Suppressor macrophage treated with lipopolysaccharide for 4 hours (primary cell): ENCODE measurements at regions not wholly inside any gene's neighbourhood (a gene's known extent, or its start where the extent isn't known, plus 50 kb on each side); places are given as distances from the start of the nearest gene placed in this dataset.

Source experiments
- DNase-seq: peaks from one replicate; pipeline ENCODE4 v3.0.0-alpha.2; 2020

DNA sequence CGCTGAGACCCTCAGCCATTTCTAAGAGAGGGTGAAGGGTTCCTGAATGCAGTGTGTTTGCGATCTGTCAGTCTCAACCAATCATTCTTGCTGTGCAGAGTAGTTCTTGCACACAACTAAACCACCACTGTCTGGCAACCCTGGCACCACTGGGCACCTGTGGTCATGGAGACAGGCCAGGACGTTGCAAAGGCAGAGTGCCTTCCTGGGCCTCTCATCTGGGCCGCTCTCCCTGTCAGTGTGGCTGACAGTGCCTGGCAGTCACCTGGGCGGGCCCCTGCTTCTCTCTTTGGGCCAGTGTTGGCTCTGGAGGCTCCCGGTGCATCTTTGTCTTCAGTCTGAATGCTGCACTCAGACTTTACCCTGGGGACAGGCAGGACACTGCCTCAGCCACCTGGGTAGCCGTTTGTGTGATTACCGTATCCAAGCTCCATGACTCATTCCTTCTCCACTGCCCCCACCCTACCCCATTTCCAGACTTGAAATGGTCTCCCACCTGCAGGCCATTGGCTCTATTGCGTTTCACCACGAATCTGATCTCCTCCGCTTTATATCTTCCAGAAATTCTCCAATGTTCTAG lies 104.6 kb upstream of the KLF13 start:
- no peak for DNase-seq

DNA sequence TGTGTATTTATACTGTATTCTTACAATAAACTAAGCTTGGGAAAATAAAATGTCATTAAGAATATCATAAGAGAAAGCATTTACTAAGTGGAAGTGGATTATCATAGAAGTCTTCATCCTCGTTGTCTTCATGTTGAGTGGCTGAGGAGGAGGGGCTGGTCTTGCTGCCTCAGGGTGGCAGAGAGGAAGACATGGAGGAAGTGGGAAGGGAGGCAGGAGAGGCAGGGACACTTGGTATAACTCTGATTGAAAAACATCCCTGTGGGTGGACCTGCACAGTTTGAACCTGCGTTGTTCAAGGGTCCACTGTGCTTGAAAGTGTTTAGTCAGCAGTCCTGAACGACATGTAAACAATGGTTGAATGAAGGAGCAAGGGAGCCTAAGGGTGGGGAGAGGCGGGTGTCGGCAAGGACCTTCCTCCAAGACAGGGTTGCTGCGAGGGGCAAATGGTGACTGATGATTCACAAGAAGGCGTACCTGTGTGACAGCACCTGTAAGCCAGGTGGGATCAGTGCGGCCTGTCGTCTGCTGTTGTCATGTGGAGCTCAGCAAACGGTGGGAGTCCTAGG lies 103.8 kb upstream of the KLF13 start:
- DNase-seq = no peak

DNA sequence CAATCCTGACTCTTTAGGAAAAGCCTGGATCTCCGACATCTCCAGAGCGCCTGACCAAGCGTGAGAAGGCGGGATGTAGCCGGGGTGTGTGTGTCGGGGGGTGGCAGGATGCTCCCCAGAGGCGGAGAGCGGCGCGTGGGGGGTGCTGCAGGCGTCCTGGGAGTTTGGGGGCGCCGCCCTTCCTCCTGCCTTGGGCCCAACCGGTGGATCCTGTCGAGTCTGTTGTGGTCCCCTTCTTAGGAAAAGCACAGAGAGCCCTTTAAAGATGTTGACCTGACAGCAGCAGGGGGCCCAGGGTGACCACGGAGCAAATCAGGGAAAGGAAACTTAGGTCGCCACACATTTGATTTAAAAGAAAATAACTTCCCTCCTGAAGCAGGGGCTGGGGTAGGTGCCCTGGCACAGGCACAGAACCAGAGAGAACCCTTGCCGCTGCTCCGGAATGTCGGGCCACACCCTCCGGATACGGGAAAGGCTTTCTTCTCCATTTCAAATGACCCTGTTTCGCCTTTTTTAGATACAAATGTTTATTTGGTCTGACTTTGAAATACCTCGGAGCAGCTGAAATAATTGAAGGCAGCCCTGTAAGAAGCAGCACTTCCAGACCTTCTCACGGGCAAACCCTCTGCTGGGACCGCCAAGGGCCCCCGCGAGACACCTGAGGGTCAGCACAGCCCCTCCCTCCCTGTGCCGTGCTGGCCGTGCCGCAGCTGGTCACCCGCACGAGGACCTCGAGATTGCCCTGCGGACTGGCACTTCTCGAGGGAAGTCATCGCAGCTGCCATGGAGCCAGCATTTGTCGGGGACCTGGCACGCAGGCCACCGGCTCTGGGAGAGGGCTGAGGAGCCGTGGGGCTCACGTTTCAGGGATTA lies 102.9 kb upstream of the KLF13 start:
- no peak for DNase-seq

DNA sequence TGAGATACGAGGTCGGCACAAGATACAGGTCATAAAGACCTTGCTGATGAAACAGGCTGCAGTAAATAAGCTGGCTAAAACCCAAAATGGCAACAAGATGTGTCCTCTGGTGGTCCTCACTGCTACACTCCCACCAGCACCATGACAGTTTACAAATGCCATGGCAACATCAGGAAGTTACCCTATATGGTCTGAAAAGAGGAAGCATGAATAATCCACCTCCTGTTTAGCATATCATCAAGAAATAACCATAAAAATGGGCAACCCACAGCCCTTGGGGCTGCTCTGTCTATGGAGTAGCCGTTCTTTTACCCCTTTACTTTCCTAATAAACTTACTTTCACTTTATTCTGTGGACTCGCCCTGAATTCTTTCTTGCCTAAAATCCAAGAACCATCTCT lies 102.0 kb upstream of the KLF13 start:
- DNase-seq = peak; percentile 36

DNA sequence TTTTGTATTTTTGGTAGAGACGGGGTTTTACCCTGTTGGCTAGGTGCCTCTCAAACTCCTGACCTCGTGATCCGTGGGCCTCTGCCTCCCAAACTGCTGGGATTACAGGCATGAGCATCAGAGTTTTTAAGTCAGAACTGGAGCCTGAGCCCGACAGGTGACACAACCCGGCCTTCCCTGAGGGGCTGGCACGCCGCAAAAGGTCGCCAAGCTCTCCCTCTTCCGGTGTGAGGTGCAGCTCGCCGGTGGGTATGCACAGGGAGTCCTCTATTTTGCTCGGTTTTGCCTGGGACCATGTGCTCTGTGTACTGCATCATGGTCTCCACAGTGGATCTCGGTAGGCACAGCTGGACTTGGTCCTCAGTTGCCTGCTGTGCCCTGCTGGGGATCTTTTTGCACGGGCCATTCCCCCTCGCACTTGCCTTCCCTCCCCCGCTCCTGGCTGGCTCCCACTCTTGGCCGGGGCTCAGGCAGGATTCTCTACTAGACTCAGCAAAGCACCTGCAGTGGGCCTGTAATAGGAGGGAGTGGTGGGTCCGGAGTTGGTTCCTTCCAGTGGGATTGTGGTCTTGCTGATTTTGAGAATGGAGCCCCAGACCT lies 101.2 kb upstream of the KLF13 start:
- no peak for DNase-seq

DNA sequence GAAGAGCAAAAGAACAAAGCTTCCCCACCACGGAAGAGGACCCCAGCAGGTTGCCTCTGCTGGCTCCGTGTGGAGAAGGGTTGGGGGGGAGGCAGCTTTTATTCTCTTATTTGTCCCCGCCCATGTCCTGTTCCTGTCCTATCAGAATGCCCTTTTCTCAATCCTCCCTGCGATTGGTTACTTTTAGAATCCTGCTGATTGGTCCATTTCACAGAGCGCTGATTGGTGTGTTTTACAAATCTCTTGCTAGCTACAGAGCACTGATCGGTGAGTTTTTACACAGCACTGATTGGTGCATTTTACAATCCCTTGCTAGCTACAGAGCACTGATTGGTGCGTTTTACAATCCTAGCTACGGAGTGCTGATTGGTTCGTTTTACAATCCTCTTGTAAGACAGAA lies 100.6 kb upstream of the KLF13 start:
- no peak for DNase-seq

DNA sequence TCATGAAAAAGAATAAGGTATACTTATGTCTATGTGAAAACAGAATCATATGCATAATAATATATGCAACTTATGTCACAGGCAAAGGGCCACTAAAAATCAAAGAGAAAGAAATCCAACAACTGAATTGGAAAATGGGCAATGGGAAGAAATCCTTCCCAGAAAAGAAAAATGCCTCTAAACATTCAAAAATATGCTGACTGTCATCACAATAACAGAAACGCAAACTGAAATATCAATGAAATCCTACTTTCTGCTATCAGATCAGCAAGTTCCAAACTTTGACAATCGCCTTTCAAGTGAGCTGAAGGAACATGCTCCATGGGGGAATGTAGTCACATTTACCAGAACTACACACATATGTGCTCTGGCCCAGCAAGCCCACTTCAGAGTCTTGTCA lies 99.4 kb upstream of the KLF13 start:
- DNase-seq = no peak

DNA sequence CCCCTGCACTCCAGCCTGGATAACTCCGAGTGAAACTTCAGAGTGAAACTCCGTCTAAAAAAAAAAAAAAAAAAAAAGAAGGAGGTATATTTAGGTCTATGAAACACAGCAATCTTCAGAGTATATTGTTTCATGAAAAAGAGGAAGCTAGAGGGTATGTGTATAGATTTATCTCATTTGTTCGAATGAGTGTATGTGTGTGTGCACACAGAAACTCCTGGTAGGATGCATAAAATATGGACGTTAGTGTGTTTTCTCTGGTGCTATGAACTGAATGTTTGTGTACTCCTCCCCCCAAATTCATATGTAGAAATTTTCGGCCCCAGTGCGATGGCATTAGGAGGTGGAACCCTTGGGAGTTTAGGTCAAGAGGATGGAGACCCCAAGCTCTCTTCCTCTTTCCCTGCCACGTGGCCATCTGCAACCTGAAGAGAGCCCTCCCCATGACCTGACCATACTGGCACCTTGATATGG lies 98.6 kb upstream of the KLF13 start:
- peak; percentile 55 for DNase-seq

DNA sequence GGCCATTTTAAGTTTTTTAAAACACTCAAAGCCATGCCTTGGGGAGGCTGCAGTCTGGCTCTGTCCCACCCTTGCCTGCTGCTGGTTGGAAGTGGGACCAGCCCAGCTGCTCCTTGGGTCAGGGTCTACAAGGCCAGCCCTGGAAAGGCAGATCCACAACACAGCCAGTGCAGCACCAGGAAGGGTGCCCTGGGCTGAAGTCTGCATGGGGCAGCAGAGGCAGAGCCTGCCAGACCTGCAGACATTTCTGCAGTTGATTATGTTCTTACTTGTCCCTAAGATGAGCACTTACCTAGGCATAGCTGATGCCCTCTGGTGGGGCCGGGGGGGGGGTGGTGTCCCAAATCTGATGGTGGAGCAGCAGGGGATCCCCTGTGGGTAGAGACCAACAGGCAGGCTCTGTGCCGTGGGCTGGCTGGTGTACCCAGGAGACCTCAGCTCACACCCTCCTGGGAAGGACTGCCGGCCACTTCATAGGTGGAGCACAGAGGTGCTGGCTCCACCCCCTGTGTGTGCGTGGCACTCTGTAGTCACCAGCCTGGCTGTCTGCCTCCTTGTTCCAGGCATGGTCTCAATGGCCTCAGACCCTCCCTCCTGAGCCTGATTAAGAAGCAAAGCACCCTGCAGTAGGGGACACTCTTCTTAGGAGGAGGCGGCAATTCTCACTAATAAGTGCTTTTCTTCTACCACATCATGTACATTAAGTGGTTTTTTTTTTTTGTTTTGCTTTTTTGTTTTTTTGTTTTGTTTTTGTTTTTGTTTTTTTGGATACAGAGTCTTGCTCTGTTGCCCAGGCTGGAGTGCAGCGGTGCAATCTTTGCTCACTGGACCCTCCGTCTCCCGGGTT lies 97.4 kb upstream of the KLF13 start:
- DNase-seq = no peak

DNA sequence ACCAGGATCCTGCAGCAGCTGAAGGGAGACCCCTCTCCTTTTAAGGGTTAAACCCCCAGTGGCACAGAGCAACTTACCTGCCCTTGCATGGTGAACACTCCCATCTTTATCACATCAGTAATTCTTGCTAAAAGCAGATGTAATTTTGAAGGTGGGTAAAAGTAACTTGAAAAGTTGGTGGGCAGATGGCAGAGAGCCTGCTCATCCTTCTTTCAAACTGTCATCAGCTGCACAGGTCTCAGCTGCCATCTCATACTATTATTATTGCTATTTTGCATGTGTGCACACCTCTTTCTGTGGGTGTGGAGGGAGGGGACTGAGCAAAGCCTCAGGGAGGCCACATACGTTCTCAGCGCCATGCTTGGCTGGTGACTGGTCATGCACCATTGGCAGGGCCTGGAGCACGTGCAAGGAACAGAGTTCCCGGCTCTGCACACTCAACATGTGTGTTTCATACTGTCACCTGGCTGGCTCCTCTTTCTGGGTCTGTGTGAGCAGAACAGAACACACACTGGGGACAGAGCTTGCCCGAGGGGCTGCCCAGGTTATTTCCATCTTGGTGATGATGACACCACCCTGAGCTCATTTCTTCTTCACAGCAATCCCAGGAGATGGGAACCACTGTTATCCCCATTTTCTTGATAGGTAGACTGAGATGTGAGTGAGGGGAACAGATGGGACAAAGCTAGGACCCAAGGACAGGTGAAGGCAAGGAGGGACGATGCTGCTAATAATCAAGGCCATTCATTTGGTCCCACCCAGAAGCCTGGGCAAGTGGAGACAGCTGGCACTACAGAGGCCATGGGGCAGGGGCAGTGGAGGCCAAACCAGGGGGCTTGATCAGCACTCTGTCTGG lies 95.8 kb upstream of the KLF13 start:
- no peak for DNase-seq

DNA sequence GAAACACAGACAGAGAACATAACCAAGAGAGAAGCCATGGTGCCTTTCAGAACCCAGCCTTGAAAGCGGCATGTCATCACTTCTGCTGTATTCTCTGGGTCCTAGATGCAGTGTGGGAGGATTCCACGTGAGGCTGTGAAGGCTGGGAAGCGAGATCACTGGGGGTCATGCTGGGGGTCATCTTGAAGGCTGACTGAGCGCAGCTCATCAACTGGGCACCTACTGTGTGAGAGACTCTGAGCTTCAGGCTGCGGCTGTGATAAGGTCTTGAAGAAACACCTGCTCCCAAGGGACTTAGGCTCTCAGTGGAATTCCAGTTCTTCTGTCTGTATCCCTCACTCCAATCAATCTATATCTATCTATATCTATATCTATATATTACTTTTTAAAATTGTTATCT lies 91.8 kb upstream of the KLF13 start:
- no peak for DNase-seq

DNA sequence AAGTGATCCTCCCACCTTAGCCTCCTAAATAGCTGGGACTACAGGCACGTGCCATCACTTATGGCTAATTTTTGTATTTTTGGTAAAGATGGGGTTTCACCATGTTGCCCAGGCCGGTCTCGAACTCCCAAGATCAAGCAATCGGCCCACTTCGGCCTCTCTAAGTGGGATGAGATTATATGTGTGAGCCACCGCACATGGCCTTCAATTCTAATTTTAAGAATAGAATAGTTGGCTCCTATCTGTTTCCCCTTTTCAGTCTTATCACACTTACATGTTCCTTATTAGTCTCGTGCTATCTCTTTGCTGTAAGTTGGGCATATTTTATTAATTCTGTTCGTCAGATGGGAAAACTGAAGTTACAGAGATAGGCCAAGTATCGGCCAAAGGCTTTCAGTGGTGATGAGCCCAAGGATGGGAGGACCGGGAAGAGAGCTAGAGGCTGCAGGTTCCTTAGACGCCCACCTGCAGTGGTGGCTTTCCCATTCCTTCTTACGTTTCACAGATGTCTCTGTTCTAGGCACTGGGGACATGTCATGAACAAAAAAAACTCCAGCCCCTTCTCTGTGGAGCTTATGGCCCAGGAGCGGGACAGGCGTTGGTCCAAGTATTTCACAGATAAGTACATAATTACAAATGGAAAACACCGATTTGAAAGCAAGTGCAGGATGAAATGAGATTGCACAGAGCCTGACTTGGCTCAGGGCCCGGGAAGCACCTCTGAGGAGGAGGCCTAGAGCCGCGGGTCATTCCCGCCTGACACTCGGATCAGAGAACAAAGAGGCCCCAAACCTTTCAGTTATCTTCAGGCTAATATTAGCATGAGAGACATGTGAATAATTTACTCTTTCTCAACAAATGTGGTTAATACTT lies 91.1 kb upstream of the KLF13 start:
- DNase-seq = no peak

DNA sequence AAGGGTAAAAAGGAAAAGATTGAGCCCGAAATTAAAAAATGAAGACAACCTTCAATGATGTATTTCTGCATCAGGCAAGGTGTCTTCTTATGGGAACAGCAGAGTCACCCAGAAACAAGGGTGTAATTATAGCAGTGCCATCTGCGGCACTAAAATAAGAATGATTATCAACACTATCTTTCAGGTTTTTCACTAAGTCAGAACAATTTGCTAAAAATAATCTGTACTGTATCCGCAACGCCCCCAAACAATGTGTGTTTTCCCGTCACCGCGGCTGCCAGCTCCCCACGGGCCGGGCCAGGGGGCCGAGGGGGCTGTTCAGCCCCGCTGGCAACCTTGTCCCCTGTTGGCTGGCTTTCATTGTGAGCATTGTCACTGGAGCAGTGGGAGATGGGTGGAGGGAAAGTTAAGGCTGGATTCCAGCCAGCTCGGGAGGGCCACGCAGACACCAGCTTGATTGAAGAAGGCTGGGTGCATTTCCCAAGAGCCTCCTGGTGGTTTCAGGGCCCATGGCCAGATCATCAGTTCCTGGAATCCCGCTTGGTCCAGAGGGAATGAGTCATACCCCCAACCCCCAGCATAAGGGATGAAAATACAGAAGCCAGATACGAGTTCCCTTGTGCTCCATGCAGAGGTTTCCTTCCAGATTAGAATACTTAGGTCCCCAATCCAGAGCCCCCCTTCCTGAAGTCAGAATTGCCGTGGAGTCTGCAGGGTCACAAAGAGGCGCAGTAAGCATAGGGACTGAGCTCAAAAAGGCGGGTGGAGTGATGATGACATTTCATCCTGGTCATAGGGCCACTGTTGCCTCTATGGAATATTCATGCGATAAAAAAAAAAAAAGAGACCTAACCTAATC lies 90.2 kb upstream of the KLF13 start:
- DNase-seq = peak; percentile 93

DNA sequence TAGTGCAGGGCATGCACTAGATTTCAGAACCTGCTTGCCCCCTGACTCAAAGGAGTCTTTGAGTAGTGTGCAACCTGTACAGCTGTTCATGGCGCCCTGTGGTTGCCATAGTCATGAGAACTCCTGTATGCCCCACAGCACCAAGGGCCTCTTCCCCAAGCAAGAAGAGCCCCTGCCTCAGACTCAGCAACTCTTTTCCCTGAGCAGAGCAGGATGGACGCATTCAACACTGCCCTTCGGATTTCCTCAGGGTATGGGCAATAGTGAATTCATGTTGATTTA lies 89.7 kb upstream of the KLF13 start:
- DNase-seq = no peak

DNA sequence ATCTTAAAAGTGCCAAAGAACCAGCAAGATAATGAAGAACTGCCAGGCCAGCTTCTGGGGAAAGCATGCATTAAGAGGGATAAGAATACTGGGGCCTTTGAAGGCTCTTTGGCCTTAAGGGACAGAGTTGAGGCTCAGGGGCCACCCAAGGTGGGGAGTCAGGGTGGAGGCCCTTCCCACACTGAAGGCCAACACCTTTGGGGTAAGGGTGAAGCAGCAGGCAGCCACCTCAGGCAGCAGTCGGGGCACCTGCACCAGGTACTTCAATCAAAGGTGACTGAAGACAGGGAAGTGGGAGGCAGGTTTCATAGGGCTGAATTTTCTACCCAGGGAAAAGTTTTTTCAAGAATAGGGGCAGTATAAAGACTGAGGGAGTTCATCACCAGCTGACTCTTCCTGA lies 87.7 kb upstream of the KLF13 start:
- no peak for DNase-seq

DNA sequence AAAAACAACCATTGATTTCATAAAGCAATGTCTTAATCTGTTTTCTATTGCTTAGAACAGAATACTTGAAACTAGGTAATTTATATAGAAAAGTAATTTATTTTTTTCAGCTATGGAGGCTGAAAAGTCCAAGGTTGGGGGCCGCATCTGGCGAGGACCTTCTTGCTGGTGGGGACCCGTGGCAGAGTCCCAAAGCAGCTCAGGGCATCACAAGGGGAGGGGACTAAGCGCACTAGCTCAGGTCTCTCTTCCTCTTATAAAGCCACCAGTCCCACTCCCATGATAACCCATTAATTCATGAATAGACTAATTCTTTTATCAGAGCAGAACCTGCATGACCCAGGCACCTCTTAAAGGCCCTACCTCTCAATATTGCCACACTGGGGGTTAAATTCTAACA lies 87.2 kb upstream of the KLF13 start:
- DNase-seq = no peak

DNA sequence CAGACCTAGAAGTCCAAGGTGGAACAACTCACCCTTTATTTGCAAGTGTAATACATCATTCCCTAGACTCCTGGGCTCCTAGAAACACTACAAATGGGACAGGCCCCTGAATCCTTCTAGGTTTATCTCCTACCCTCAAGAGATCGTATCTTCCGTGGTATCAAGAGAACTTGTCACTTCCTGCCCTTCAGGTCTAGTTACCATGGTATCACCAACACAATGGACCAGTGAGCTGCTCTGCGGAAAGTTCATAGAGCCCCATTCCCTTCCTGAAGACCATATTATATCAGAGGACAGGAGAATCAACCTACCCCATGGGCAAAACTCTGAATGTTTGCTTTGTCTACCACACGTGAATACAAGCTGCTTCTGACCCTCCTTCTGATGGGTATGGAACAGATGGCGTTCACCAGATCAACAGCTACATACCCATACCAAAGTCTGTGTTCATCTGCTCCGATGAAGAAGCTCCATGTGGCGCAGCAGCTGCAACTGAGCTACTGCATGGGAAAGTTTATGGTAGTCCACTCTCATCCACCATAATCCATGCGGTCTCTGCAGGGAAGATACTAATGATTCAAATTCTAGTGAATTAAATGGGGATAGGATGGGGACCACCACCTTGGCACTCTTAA lies 84.6 kb upstream of the KLF13 start:
- no peak for DNase-seq

DNA sequence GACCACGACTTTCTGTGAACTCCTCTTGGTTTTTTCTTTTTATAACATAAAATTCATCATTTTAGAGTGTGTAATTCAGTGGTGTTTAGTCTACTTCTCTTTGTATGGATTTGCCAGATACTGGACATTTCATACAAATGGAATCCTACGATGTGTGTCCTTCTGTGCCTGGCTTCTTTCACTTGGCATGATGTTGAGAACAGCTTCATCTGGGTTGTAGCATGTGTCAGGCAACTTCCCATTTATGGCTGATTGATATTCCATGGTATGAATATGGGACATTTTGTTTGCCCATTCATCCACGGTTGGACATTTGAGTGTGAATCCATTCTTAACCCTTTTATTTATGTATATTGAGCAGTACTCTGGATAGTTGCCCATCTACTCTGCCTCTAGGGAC lies 82.7 kb upstream of the KLF13 start:
- no peak for DNase-seq

DNA sequence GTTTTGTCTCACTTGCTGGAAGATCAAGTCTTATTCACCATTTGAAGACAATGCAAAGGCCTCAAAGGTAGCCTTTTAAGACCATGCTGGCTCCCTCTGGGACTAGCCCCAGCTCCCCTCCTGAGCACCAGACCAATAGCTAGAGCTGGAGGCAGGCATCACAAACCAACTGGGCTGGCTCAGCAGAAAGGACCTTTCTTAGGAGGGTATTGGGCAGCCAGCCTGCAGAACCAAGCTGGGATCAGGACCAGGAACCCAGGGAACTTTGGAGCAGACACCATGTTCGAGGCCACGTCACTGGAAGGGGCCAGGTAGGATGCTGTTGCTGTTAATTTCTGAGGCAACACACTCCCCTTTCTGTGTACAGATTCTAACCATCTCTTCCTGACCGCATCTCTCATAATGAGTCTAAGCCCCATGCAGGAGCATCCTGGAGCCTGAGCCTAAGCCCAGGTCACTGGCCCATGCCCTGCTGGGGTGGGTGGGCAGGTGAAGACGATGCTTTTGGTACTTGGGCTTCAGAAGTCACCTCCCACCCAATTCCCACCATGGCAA lies 81.4 kb upstream of the KLF13 start:
- DNase-seq = no peak
